Neuronal stem cell (in vitro differentiated cells): ENCODE measurements at regions not wholly inside any gene's neighbourhood (a gene's known extent, or its start where the extent isn't known, plus 50 kb on each side); places are given as distances from the start of the nearest gene placed in this dataset.

Experiments used
- DNase-seq: peaks from one replicate; pipeline ENCODE4 v3.0.0-alpha.2; 2013; ENCODE audit warnings: low spot score
- H2AFZ ChIP-seq: one replicate; pipeline ENCODE4 v1.6.1; 2013; ENCODE audit warnings: mild to moderate bottlenecking, low read length, inconsistent platforms
- H2AK5ac ChIP-seq: 2 replicates; pipeline ENCODE4 v1.6.1; 2013; ENCODE audit warnings: low read depth, mild to moderate bottlenecking, inconsistent platforms, low read length, moderate library complexity, mixed read lengths
- H2BK120ac ChIP-seq: 2 replicates; pipeline ENCODE4 v1.6.1; 2013; ENCODE audit warnings: low read depth, mild to moderate bottlenecking, inconsistent platforms, low read length, moderate library complexity, mixed read lengths
- H2BK12ac ChIP-seq: one replicate; pipeline ENCODE4 v1.6.1; 2013; ENCODE audit warnings: low read length, inconsistent platforms
- H2BK15ac ChIP-seq: 2 replicates; pipeline ENCODE4 v1.6.1; 2013; ENCODE audit warnings: mild to moderate bottlenecking, low read length, inconsistent platforms, mixed read lengths
- H2BK5ac ChIP-seq: one replicate; pipeline ENCODE4 v1.6.1; 2013; ENCODE audit warnings: inconsistent platforms, mild to moderate bottlenecking, low read length, moderate library complexity
- H3K14ac ChIP-seq: one replicate; pipeline ENCODE4 v1.6.1; 2013; ENCODE audit warnings: low read length, inconsistent platforms
- H3K18ac ChIP-seq: 2 replicates; pipeline ENCODE4 v1.6.1; 2013; ENCODE audit warnings: low read length, inconsistent platforms
- H3K23ac ChIP-seq: 2 replicates; pipeline ENCODE4 v1.6.1; 2013; ENCODE audit warnings: low read depth, mild to moderate bottlenecking, mixed read lengths, low read length, inconsistent platforms; ENCODE audit not compliant: poor library complexity
- H3K27ac ChIP-seq: replicated peaks from 3 replicates; pipeline ENCODE4 v1.5.1; 2013; ENCODE audit warnings: low read length, inconsistent platforms
- H3K27me3 ChIP-seq, 3 experiments: 2 replicates each; pipeline ENCODE4 v1.6.1; 2013; ENCODE audit warnings: low read length in 3 of 3, mild to moderate bottlenecking in 2 of 3, inconsistent platforms in 1 of 3, low read depth in 1 of 3, mixed read lengths in 1 of 3, moderate library complexity in 1 of 3; ENCODE audit not compliant: control insufficient read depth in 3 of 3, insufficient read depth in 3 of 3
- H3K36me3 ChIP-seq, 2 donors: replicated peaks in 1 of 2; 2 replicates each; pipeline ENCODE4 v1.6.1; 2013; ENCODE audit warnings: low read length in 2 of 2; ENCODE audit not compliant: control insufficient read depth in 2 of 2, insufficient read depth in 2 of 2
- H3K4ac ChIP-seq: 2 replicates; pipeline ENCODE4 v1.6.1; 2013; ENCODE audit warnings: inconsistent platforms, mild to moderate bottlenecking, low read length, moderate library complexity
- H3K4me1 ChIP-seq, 2 donors: 1 replicate in 1 of 2; 2 replicates in 1 of 2; pipeline ENCODE4 v1.6.1; 2013; ENCODE audit warnings: low read length in 2 of 2, low read depth in 1 of 2; ENCODE audit not compliant: control insufficient read depth in 2 of 2, insufficient read depth in 1 of 2
- H3K4me2 ChIP-seq: one replicate; pipeline ENCODE4 v1.6.1; 2013; ENCODE audit warnings: mild to moderate bottlenecking, low read length, inconsistent platforms; ENCODE audit not compliant: insufficient read depth, poor library complexity, severe bottlenecking
- H3K4me3 ChIP-seq, 2 donors: 2 replicates each; pipeline ENCODE4 v1.5.1; 2013; ENCODE audit warnings: low read length in 2 of 2, mild to moderate bottlenecking in 2 of 2, inconsistent platforms in 1 of 2, moderate library complexity in 1 of 2
- H3K79me1 ChIP-seq: one replicate; pipeline ENCODE4 v1.6.1; 2013; ENCODE audit warnings: low read depth, mild to moderate bottlenecking, inconsistent platforms, low read length, moderate library complexity
- H3K9ac ChIP-seq: one replicate; pipeline ENCODE4 v1.6.1; 2013; ENCODE audit warnings: mild to moderate bottlenecking, low read depth, low read length, inconsistent platforms; ENCODE audit not compliant: poor library complexity
- H3K9me3 ChIP-seq, 2 donors: replicated peaks in 1 of 2; 2 replicates each; pipeline versions ENCODE3 to v1.6.1; 2013; ENCODE audit warnings: low read length in 2 of 2, mild to moderate bottlenecking in 2 of 2, inconsistent platforms in 1 of 2, low read depth in 1 of 2, mixed read lengths in 1 of 2, moderate library complexity in 1 of 2; ENCODE audit not compliant: control insufficient read depth in 2 of 2, insufficient read depth in 1 of 2
- H4K8ac ChIP-seq: one replicate; pipeline ENCODE4 v1.6.1; 2013; ENCODE audit warnings: low read depth, mild to moderate bottlenecking, inconsistent platforms, low read length, moderate library complexity
- H4K91ac ChIP-seq: one replicate; pipeline ENCODE4 v1.6.1; 2013; ENCODE audit warnings: low read length, low read depth, mild to moderate bottlenecking, inconsistent platforms; ENCODE audit not compliant: poor library complexity
- WGBS, 2 donors: extraction: QIAGEN DNeasy Blood & Tissue Kit; methylation state at CpG; one replicate each; pipeline ENCODE4 v1.1.7; 2013; ENCODE audit warnings: missing lambda C conversion rate in 2 of 2, mixed read lengths in 1 of 2; ENCODE audit not compliant: insufficient read length in 2 of 2, insufficient replicate concordance in 1 of 2; ENCODE audit errors: extremely low coverage in 2 of 2; 5-methylcytosine and 5-hydroxymethylcytosine counted together

- Histone ChIP-seq H3K36me3 (no peaks in the 10 kb centered on the region), H3K4me2 (no peak overlapping the region), H2BK15ac (no peak overlapping the region), H2BK120ac (no peak overlapping the region), H3K23ac (no peak overlapping the region), H3K14ac (no peak overlapping the region), H3K4me1 (peaks cover 3 to 5% of the 10 kb centered on the region in 2 donors), H4K91ac (no peak overlapping the region), H3K9ac (no peak overlapping the region), H3K27ac (no peak overlapping the region), H2AFZ (no peak overlapping the region), H3K9me3 (no peaks in the 10 kb centered on the region), H3K79me1 (no peaks in the 10 kb centered on the region), H3K4me3 (no peak overlapping the region), H3K27me3 (no peaks in the 10 kb centered on the region), H2BK12ac (no peak overlapping the region), H3K18ac (no peak overlapping the region), H2AK5ac (no peak overlapping the region), H4K8ac (no peak overlapping the region), H2BK5ac (no peak overlapping the region), H3K4ac (no peak overlapping the region)
- WGBS, 2 donors = no CpG with 5 or more reads among the region's 1 CpG
- no peak for DNase-seq
These were observed 167.7 kb upstream of the CDKN3 start for GRCh38 chr14:54229136-54229535.

- Histone ChIP-seq H3K9ac (no peak overlapping the region), H2BK15ac (no peak overlapping the region), H3K4me2 (no peak overlapping the region), H2BK120ac (no peak overlapping the region), H3K18ac (no peak overlapping the region), H3K9me3 (no peaks in the 10 kb centered on the region), H3K14ac (no peak overlapping the region), H2AFZ (no peak overlapping the region), H3K27me3 (no peaks in the 10 kb centered on the region), H2BK12ac (no peak overlapping the region), H4K91ac (no peak overlapping the region), H4K8ac (no peak overlapping the region), H3K79me1 (no peaks in the 10 kb centered on the region), H3K4me1 (peaks cover under 1 to 4% of the 10 kb centered on the region in 2 donors), H3K4ac (no peak overlapping the region), H3K27ac (no peak overlapping the region), H2AK5ac (no peak overlapping the region), H2BK5ac (no peak overlapping the region), H3K4me3 (no peak overlapping the region), H3K23ac (no peak overlapping the region), H3K36me3 (no peaks in the 10 kb centered on the region)
- no peak for DNase-seq
- no CpG with 5 or more reads among the region's 1 CpG for WGBS, 2 donors
These were observed 166.2 kb upstream of the CDKN3 start for GRCh38 chr14:54230645-54231044.

DNA sequence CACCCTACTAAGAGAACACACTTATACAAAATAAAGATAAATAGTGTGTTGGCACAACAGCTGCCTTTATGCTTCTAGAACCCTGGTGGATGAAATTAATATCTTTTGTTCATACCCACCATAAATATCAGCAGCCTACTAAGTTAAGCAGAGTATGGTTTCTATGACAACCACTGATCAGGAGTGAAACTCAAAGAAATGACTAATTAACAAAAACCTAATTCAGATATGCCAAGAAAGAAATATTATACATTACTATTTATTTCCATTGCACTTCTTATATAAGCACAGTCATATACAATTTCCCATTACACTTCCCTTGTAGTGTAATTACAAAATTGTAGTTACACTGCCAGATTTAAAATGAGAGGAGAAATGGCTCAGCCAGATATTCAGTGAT is 164.1 kb upstream of the CDKN3 start:
- H3K23ac ChIP-seq = no peak overlapping the region
- no peak overlapping the region for H3K9ac ChIP-seq
- H3K27me3 ChIP-seq = no peaks in the 10 kb centered on the region
- no peak overlapping the region for H4K91ac ChIP-seq
- H2BK5ac ChIP-seq = no peak overlapping the region
- no peak overlapping the region for H2BK12ac ChIP-seq
- no peak overlapping the region for H3K14ac ChIP-seq
- no peaks in the 10 kb centered on the region for H3K79me1 ChIP-seq
- no peak overlapping the region for H2BK15ac ChIP-seq
- H3K4me1 ChIP-seq = peaks cover 0 to 4% of the 10 kb centered on the region in 2 donors
- H2AFZ ChIP-seq = no peak overlapping the region
- H3K18ac ChIP-seq = no peak overlapping the region
- no peak for DNase-seq
- no peak overlapping the region for H3K4me3 ChIP-seq
- no peak overlapping the region for H3K4me2 ChIP-seq
- no peak overlapping the region for H3K27ac ChIP-seq
- H3K36me3 ChIP-seq = no peaks in the 10 kb centered on the region
- H3K9me3 ChIP-seq = no peaks in the 10 kb centered on the region
- no peak overlapping the region for H2BK120ac ChIP-seq
- H3K4ac ChIP-seq = no peak overlapping the region
- H4K8ac ChIP-seq = no peak overlapping the region
- H2AK5ac ChIP-seq = no peak overlapping the region

DNA sequence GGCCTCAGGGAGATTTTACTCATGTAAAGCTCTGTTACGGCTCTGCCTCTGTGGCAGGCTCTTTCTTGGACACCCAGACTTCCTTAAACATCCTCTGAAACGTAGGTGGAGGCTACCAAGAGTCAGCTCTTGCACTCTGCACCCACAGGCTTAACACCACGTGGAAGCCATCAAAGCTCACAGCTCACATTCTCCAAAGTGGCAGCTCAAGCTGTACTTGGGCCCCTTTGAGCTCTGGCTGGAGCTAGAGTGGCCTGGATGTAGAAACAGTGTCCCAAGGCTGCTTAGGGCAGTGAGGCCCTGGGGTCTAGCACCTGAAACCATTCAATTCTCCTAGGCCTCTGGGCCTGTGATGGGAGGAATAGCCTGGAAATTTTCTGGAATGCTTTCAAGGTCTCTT is 155.3 kb upstream of the CDKN3 start:
- no peak overlapping the region for H2BK15ac ChIP-seq
- no peak overlapping the region for H2BK5ac ChIP-seq
- no peaks in the 10 kb centered on the region for H3K79me1 ChIP-seq
- H3K36me3 ChIP-seq = no peaks in the 10 kb centered on the region
- no peak overlapping the region for H2BK12ac ChIP-seq
- no peak overlapping the region for H3K4me3 ChIP-seq
- no peak overlapping the region for H3K4ac ChIP-seq
- H2BK120ac ChIP-seq = no peak overlapping the region
- H3K4me1 ChIP-seq = no peaks in the 10 kb centered on the region
- no peak overlapping the region for H4K91ac ChIP-seq
- H3K27me3 ChIP-seq = no peaks in the 10 kb centered on the region
- H3K14ac ChIP-seq = no peak overlapping the region
- H3K18ac ChIP-seq = no peak overlapping the region
- peaks cover 3 to 5% of the 10 kb centered on the region in 2 donors for H3K9me3 ChIP-seq
- no peak overlapping the region for H3K9ac ChIP-seq
- H2AK5ac ChIP-seq = no peak overlapping the region
- no peak overlapping the region for H3K27ac ChIP-seq
- no peak overlapping the region for H4K8ac ChIP-seq
- no peak overlapping the region for H2AFZ ChIP-seq
- no peak for DNase-seq
- no CpG with 5 or more reads among the region's 3 CpGs for WGBS, 2 donors
- no peak overlapping the region for H3K4me2 ChIP-seq
- no peak overlapping the region for H3K23ac ChIP-seq
